Heart right ventricle (tissue), 16 donors: ENCODE measurements at regions not wholly inside any gene's neighbourhood (a gene's known extent, or its start where the extent isn't known, plus 50 kb on each side); places are given as distances from the start of the nearest gene placed in this dataset.

Experiments used
- ATAC-seq, 8 donors: fragments of 200-7000 bp; cut with Tn5 transposase; one replicate each; pipeline ENCODE4 v1.9.1; 2020; ENCODE audit warnings: mild to moderate bottlenecking in 8 of 8, moderate library complexity in 8 of 8, moderate number of reproducible peaks in 1 of 8
- DNase-seq, 2 donors: peaks; one replicate each; pipeline ENCODE4 v3.0.0-alpha.2; 2020
- H3K27ac ChIP-seq, 10 donors: fragments of 200-600 bp; sonication (generic) in 2 of 10; one replicate each; pipeline versions ENCODE4 v1.5.0 to v1.8.0; 2020 to 2022; ENCODE audit warnings: mild to moderate bottlenecking in 3 of 10
- H3K27me3 ChIP-seq, 7 donors: fragments of 200-600 bp; one replicate each; pipeline ENCODE4 v1.8.0; 2021 to 2022; ENCODE audit warnings: mild to moderate bottlenecking in 2 of 7
- H3K36me3 ChIP-seq, 9 donors: fragments of 200-600 bp; sonication (generic) in 1 of 9; one replicate each; pipeline versions ENCODE4 v1.5.0 to v1.8.0; 2020 to 2022; ENCODE audit warnings: mild to moderate bottlenecking in 2 of 9
- H3K4me1 ChIP-seq, 9 donors: fragments of 200-600 bp; sonication (generic) in 1 of 9; one replicate each; pipeline versions ENCODE4 v1.5.0 to v1.8.0; 2020 to 2022; ENCODE audit warnings: mild to moderate bottlenecking in 4 of 9
- H3K4me3 ChIP-seq, 10 donors: fragments of 200-600 bp; sonication (generic) in 2 of 10; one replicate each; pipeline versions ENCODE4 v1.5.0 to v1.8.0; 2020 to 2022; ENCODE audit warnings: mild to moderate bottlenecking in 7 of 10, moderate library complexity in 2 of 10
- H3K9me3 ChIP-seq, 11 donors: fragments of 200-600 bp in 10 of 11; sonication (generic) in 2 of 11; one replicate each; pipeline versions ENCODE4 v1.5.0 to v1.8.0; 2013 to 2022; ENCODE audit warnings: mild to moderate bottlenecking in 2 of 11, control low read depth in 1 of 11, moderate library complexity in 1 of 11
- CTCF ChIP-seq, 9 donors: fragments of 200-600 bp; sonication (generic) in 2 of 9; IDR thresholded peaks; one replicate each; pipeline versions ENCODE4 v1.5.0 to v1.8.0; 2021 to 2022; ENCODE audit warnings: antibody characterized with exemption in 9 of 9, mild to moderate bottlenecking in 5 of 9, moderate library complexity in 1 of 9
- WGBS, 2 donors: extraction: QIAGEN DNeasy Blood & Tissue Kit; methylation state at CpG; one replicate each; pipeline ENCODE4 v1.1.7; 2013; ENCODE audit warnings: inconsistent platforms in 1 of 2; 5-methylcytosine and 5-hydroxymethylcytosine counted together
- intact Hi-C, 10 donors: fragments of 100-400 bp; cut with DNase I; formaldehyde crosslinking; loops; one replicate each; pipeline versions ENCODE4 v1.11.1 to v1.14.2; 2022
- donor health status: Arrhythmogenic right ventricular cardiomyopathy.
- donor health status: ischemic (EF 13 %, LVEDD 7.1; RV severe dilation, severe dysfunction).
- donor health status: healthy with polysubstance abuse.
- donor health status: DM: no; HTN: yes; CAD: no.
- donor health status: DM: no; HTN: no; CAD: no.
- donor health status: ischemic (EF 25% LVEDD 6.9; RV normal size, moderate dysfunction).
- donor health status: ischemic (EF 25% LVEDD 5.7; RV mildly dilated, moderate dysfunction).
- donor health status: healthy.
- donor health status: DM: yes; HTN: yes; CAD: no.
- donor health status: Ischemic cardiomyopathy.
- donor health status: ischemic (EF 35%, LVEDD 5.7; RV mildly dilated, moderate dysfunction).
- donor health status: nonischemic (EF 11% LVEDD 7.7; RV severe dilation, severe dysfunction).
- donor health status: DM: yes; HTN: yes; CAD: no.
- donor health status: PGD.
- donor health status: ischemic (EF 29% LVEDD 5.4; RV normal size, mild dysfunction).
- donor health status: nonischemic (EF 23%, LVEDD 6.1; RV moderate dilation, normal function).

DNA sequence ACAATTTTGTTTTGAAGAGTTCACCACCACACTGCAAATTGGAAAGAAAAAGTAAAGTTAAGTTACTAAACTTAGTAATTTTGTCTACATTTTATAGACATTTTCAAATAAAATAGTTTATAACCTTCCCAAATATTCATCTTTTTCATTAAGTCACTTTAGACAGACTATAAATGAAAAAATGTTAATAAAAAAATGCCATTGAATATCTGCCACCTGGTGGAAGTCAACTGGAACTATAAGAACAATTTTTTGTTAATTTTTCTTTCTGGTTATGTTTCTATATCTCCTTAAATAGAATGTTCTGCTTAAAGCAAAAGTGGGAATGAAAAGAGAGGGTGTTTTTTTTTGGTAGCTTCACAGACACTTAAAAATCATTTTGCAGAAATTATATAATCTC lies 534.4 kb upstream of the PCDH10 start:
- Histone ChIP-seq H3K4me1 (no peaks in the 10 kb centered on the region), H3K36me3 (no peaks in the 10 kb centered on the region), H3K9me3 (peaks cover 0 to 4% (median 0%) of the 10 kb centered on the region in 11 donors), H3K27ac (no peak overlapping the region), H3K27me3 (no peaks in the 10 kb centered on the region), H3K4me3 (no peak overlapping the region)
- intact Hi-C loops: no loop called here
- ATAC-seq: no peak
- peak in 2 of 9 donors; percentile 17 to 21 for TF ChIP-seq CTCF (IDR thresholded peaks at IDR 0.05)
- no peak for DNase-seq

- WGBS, 2 donors: 77 to 80% methylated on average over 1 of the region's 1 CpG
- no peak for TF ChIP-seq CTCF (IDR thresholded peaks at IDR 0.05)
- Histone ChIP-seq H3K4me3 (no peak overlapping the region), H3K9me3 (no peaks in the 10 kb centered on the region), H3K36me3 (no peaks in the 10 kb centered on the region), H3K4me1 (no peaks in the 10 kb centered on the region), H3K27ac (no peak overlapping the region), H3K27me3 (no peaks in the 10 kb centered on the region)
- intact Hi-C loops: no loop called here
- DNase-seq (no peak), ATAC-seq (no peak)
Observed at GRCh38 chr4:132619968-132620367, 529.1 kb upstream of the PCDH10 start.

- H3K27me3 ChIP-seq: no peaks in the 10 kb centered on the region
- intact Hi-C loops: no loop called here
- no peak overlapping the region for H3K27ac ChIP-seq
- no peaks in the 10 kb centered on the region for H3K4me1 ChIP-seq
- no peak overlapping the region for H3K4me3 ChIP-seq
- no peaks in the 10 kb centered on the region for H3K36me3 ChIP-seq
- ATAC-seq (no peak), DNase-seq (no peak)
- 13 to 15% methylated on average over 6 of the region's 6 CpGs for WGBS, 2 donors
- H3K9me3 ChIP-seq: peaks cover 0 to 9% (median 0%) of the 10 kb centered on the region in 11 donors
- TF ChIP-seq CTCF (IDR thresholded peaks at IDR 0.05): peak; percentile 11 to 59 (median 51)
Observed at GRCh38 chr4:132642016-132642817, 506.9 kb upstream of the PCDH10 start.

GRCh38 chr4:132646186-132646585 lies 502.9 kb upstream of the PCDH10 start:
- DNase-seq (no peak), ATAC-seq (no peak)
- Histone ChIP-seq H3K27me3 (no peaks in the 10 kb centered on the region), H3K4me3 (no peak overlapping the region), H3K9me3 (peaks cover 0 to 13% (median 0%) of the 10 kb centered on the region in 11 donors), H3K36me3 (no peaks in the 10 kb centered on the region), H3K27ac (no peak overlapping the region), H3K4me1 (no peaks in the 10 kb centered on the region)
- 75% methylated on average over 2 of the region's 2 CpGs for WGBS, 2 donors
- no peak for TF ChIP-seq CTCF (IDR thresholded peaks at IDR 0.05)
- intact Hi-C loops: no loop called here
